HG03280 (cell line): ENCODE measurements at regions not wholly inside any gene's neighbourhood (a gene's known extent, or its start where the extent isn't known, plus 50 kb on each side); places are given as distances from the start of the nearest gene placed in this dataset.
A peak's percentile ranks its signal among the peaks of the same experiment; 100 is the strongest.
"Not testable (repeated sequence)": the region's sequence is repeated elsewhere in the genome, so short reads cannot be mapped to it uniquely, and the experiment has no call there.

Experiments used
- ATAC-seq: cut with Tn5 transposase; IDR thresholded peaks from one replicate; pipeline ENCODE4 v1.9.1; 2021; ENCODE audit warnings: mild to moderate bottlenecking, moderate library complexity; ENCODE audit not compliant: unreplicated experiment

DNA sequence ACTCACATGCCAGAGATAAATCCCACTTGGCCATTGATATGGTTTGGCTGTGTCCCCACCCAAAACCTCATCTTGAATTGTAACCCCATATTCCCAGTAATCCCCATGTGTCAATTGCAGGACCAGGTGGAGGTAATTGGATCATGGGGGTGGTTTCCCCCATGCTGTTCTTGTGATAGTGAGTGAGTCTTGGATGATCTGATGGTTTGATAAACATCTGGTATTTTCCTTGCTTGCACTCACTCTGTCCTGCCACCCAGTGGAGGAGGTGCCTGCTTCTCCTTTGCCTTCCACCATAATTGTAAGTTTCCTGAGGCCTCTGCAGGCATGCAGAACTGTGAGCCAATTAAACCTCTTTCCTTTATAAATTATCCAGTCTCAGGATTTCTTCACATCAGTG lies 50.4 kb upstream of the B3GAT2 start:
- ATAC-seq: not testable (repeated sequence)

- ATAC-seq: no peak
These were observed 55.1 kb upstream of the B3GAT2 start for GRCh38 chr6:71011871-71012371.

DNA sequence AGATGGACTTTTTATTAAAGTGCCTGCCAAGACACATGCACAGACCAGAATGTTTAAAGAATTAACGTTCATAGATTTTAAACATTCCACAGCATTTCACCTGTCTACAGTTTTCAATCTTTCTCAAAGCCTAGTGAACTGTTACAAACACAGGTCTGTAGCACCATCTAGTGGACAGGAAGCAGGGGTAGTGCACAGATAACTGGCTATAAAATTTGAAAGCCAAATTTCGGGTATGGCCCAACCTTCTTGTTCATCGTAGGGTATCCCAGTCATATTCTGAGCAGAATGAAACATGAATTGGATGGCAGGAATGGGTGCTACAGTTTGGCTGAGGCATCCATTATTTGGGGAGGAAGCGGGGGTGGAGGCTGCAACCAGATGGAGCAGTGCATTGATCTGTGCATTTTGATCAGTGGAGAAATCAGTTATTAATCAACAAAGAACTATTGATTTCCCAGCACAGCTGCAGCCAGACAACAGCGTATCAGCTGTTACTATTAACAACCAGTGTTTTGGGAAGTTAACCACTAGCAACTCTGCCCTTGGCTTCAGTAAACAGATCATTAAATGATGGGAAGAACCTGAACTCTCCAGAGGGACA lies 56.1 kb upstream of the B3GAT2 start:
- peak; percentile 86 for ATAC-seq

GRCh38 chr6:71015392-71015791 lies 58.5 kb upstream of the B3GAT2 start:
- no peak for ATAC-seq

DNA sequence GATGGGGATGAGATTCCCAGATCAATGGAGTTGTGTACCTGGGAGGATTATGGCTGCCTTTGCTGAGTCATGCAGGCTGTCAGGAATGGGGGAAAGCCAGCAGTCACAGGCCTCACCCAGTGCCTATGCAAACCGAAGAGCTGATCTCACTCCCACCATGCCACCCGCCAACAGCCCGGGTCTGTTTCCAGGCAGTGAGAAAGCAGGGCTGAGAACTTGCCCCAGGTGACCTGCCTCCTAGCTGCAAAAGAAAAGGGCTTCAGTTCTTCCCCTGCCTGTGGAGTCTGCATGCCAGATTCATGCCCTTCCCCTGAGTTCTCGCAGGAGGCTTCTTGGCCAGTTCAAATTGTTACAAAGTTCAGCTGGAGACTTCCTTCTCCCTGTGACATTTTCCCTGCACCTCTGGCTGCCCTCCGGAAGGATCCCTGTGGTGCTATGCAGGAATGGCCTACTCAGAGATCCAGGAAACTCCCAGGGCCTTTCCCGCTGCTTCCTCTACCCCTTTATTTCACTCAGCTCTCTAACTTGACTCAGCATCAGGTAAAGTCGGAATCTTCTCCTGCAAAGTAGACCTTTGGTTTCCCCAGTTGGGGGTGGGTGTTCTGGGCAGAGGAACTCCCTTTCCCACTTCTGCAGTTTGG lies 71.5 kb upstream of the B3GAT2 start:
- ATAC-seq: no peak

DNA sequence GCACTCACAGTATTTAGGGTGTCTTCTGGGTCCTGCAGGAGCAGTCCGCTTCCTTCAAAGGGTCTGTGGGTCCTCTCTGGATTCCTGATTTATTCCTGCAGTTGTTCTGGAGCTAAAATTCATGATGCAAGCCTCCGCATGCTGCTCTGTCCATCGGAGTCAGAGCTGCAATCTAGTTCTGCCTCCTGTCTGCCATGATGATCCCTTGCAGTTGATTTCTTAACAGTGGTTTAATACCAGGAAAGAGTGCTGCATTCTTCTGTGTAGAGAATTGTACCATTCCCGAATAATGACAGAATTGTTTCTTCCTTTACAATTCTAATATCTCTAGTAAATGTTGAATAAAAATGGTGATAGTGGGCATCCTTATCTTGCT lies 72.0 kb upstream of the B3GAT2 start:
- ATAC-seq: no peak

- ATAC-seq: no peak
These were observed 72.7 kb upstream of the B3GAT2 start for GRCh38 chr6:71029555-71029954.

DNA sequence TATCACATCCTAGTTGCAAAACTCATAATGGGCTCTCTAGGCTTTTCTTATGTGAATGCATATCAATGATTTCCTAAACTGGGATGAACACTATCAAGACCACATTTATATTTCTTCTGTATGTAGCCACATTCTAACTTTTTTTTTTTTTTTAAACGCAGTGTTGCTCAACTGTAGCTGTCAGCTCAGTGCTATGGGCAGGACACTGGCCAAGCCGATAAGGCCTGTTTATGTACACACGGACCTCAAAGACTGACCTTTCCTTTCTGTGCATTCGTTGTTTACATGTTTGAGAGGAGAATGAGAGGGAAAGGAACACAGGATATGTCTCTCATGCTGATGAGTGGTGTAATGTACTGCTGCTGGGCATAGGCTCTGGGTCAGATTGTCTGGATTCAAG lies 75.1 kb upstream of the B3GAT2 start:
- ATAC-seq: no peak

DNA sequence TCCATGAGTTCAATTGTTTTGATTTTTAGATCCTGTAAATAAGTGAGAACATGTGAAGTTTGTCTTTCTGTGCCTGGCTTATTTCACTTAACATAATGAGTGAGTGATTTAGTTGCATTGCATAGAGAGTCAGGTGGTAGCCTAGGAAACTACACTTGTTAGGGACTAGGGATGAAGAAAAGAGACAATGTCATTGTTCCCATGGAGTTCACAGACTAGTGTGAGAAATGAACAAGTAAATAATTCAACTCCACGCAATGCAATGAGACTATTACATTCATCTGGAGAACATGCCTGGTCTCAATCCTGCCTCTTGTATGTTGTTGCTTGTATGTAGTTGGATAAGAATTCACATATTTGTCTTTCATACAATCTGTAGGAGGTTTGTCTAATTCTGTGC lies 76.3 kb upstream of the B3GAT2 start:
- ATAC-seq: no peak

DNA sequence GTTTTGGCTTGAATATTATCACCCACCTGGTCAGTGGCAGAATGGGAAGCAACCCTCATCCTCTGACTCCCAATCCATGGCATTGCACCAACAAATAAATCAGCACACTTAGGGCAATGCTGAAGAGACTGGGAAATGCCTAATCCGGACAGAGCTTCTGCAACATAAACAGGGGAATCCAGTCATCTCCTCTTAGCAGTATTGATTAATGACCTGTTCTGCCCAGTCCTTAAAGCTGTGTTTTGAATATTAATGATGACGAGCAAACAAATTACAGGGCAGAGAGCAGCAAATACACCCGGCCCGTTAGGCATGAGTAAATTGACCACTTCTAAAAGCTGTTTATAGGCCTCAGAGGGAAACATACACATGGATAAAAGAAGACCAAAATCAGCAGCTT lies 77.0 kb upstream of the B3GAT2 start:
- ATAC-seq: no peak

- no peak for ATAC-seq
These were observed 77.9 kb upstream of the B3GAT2 start for GRCh38 chr6:71034563-71035345.

GRCh38 chr6:71035871-71036270 lies 79.0 kb upstream of the B3GAT2 start:
- no peak for ATAC-seq

GRCh38 chr6:71038711-71039344 lies 82.0 kb upstream of the B3GAT2 start:
- ATAC-seq: no peak

- ATAC-seq: no peak
These were observed 83.2 kb upstream of the B3GAT2 start for GRCh38 chr6:71040043-71040442.

GRCh38 chr6:71040841-71041240 lies 84.0 kb upstream of the B3GAT2 start:
- ATAC-seq: no peak

DNA sequence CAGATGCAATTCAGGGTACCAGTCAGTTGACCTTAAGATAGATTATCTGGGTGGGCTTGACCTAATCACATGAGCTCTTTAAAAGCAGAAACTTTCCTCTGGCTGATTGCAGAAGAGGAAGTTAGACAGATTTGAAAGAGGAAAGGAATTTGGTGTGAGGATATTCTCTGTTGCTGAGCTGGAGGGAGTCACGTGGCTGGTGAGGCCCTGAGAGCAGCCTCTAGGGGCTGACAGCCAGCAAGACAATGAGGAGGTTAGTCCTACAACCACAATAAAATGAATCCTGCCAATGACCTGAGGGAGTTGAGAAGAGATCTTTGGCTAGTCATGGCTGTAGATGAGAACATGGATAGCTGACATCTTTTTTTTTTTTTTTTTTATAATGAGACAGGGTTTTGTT lies 87.0 kb upstream of the B3GAT2 start:
- ATAC-seq: no peak

- ATAC-seq: no peak
These were observed 87.9 kb upstream of the B3GAT2 start for GRCh38 chr6:71044753-71045152.

- ATAC-seq: no peak
These were observed 88.4 kb upstream of the B3GAT2 start for GRCh38 chr6:71045296-71045695.

- ATAC-seq: no peak
These were observed 90.6 kb upstream of the B3GAT2 start for GRCh38 chr6:71047417-71047816.

GRCh38 chr6:71048320-71049164 lies 91.7 kb upstream of the B3GAT2 start:
- ATAC-seq: no peak
